DMS114 treated with DMSO at 0.1 percent for 48 hours (cell line): ENCODE measurements at regions not wholly inside any gene's neighbourhood (a gene's known extent, or its start where the extent isn't known, plus 50 kb on each side); places are given as distances from the start of the nearest gene placed in this dataset.

Experiments used
- DNase-seq: peaks from one replicate; lab custom pipeline; 2025; ENCODE audit not compliant: unreplicated experiment; lab: John Stamatoyannopoulos, UW

DNA sequence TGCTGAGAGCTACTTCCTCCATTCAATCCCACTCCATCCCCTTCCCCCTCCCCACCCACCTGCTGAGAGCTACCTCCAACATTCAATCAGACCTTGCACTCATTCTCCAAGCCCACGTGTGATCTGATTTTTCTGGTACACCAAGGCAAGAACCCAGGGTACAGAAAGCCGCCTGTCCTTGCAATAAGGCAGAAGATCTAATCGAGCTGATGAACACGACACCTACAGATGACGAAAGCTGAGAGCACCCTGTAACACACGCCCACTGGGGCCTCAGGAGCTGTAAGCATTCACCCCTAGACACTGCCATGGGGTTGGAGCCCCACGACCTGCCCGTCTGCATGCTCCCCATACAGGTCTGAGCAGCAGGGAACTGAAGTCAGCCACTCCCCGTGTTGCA is 58.3 kb downstream of the TRIML1 start:
- no peak for DNase-seq

DNA sequence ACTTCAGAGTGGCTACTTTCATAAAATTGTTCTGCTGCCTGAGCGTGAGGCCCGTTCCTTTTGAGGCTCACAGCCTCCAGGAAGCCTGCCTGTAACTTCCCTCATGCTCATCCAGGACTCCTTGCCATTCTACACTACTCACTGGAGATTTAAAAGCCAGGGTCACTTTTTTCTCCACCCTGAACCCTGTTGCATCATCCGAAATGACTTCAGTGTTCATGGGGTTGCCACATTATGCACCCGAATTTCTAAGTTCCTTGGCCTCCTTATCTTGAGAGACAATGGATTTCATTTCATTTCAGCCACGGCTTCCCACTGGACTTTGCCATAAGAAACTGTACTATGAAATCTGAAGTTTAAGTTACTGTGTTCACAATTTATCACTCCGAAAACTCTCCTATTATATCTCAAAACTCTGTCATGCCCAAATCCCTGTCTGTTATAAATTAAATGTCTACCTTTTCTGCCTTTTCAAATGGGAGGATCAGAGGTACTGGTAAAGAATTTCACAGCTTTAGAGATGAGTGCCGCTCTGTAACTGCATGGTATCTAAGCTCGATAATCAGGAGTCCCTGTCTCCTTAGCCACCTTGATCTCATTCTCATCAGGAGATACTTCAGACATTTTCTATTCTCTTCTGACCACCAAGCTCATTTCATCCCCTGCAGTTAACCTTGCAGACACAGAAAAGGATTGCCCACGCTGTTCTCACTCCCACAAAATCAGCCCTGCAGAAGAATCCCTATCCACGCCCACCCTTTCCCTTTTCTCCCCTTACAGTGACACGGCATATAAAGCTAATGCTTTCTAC is 59.9 kb downstream of the TRIML1 start:
- DNase-seq: no peak

DNA sequence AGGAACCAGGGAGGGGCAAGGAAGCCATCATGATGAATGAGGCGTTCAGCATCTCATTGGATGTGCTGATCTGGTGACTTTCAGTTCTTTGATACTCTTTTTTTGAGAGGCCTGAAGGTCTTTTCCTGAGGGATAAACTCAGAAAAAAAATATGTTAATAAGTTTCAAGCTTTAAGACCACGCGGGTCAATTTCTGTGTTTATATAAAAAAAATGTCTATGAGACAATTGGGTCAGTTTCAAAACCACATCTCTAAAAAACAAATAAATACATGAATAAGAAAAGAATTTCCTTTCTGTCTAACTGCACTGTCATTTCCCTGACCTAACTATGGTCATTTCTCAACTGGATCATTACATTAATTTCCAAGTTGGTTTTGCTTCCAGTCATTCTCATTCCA is 62.6 kb downstream of the TRIML1 start:
- no peak for DNase-seq

DNA sequence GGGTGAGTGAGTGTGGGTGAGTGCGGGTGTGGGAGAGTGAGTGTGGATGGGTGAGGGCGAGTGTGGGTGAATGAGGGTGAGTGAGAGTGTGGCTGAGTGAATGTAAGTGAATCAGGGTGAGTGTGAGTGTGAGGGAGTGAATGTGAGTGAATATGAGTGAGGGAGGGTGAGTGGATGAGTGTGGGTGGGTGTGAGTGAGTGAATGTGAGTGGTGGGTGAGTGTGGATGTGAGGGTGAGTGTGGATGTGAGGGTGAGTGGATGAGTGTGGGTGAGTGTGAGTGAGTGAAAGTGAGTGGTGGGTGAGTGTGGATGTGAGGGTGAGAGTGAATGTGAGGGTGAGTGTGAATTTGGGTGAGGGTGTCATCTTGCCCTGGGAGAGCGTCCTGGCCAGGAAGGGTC is 67.5 kb downstream of the TRIML1 start:
- DNase-seq: no peak

DNA sequence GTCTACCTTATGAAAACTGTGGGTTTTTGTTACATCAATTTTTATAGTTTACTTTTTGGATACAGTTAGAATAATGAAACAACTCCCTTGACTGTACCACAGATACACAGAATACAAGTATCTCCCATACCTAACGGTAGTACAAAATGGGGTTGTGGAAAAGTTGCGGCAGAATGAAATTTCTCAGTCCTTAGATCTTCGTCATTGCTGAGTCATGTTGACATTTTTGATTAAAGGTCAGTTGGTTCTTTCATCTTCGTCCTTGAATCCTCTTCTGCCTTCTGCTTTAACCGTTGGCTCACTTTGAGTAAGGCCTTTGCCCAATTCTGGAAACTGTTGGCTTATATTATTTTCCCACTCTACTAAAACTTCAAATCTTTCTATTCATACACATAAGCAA is 75.6 kb downstream of the TRIML1 start:
- DNase-seq: no peak

DNA sequence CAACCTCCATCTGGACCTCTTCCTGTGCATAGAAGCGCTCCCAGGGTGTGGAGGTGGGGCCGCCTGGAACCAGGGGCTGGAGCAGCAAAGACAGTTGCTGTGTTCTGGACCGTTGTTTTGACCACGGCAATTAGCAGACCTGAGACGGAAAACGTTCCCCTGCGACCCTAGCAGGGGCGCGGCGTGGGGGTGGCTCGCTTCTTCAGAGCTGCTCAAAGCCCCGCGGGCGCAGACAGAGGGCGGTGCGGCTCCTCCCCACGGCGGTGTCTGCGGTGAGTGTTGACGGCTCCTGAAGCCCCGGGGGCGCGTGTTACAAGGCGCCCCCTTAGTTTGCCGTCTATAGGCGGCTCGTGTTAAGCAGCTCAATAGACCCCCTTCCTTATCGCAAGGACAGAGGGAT is 79.2 kb downstream of the TRIML1 start:
- DNase-seq: no peak

DNA sequence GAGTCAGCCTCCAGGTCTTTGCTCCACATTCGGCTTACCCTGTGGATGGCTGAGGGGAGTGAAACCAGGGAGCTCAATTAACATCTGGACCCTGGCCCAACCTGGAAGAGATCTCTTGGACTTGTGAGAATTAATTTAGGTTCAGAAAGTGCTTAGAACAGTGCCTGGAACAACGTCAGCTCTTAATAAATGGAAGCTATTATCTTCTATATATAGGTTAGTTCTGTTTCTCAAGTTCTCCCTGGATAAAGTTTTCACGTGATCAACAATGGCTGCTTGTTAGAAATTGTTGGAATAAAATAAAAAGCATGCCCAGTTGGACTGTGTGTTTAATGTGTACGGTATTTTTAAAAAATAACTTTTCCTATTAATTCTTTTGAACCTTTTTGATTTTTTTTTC is 80.8 kb downstream of the TRIML1 start:
- no peak for DNase-seq

DNA sequence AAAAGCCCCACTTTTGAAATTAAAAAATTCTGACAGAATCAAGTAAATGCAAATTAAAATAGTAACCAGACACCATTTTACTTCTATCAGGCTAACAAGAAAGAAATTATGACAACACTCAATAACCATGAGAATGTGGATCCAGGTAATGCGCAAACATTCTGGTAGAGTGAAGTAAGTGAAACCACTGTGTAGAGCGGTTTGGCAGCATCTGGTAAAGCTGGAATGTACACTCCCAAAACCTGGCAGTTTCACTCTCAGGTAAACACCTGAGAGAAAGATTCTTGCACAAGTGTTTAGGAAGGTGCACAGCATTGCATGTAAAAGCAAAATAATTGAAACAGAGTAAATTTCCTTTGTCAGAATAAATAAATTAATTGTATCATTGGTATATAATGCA is 81.8 kb downstream of the TRIML1 start:
- DNase-seq: no peak

DNA sequence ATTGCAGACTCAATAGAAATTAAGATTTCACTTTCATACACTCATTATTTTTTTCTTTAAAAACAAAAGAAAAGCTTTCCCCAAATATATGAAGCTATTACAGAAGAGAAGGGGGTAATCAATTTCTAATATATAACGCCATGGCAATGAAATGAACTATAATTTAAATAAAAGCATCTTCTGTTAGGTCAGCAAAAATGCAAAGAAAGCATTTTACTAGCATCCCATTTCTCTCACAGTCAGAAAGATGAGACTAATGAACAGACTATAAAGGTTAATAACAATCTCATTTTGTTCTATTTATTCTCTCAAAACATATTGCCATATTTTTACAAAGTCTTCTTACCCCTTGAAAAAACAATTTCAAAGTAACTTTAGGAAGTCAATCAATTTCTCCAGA is 89.0 kb downstream of the TRIML1 start:
- no peak for DNase-seq

DNA sequence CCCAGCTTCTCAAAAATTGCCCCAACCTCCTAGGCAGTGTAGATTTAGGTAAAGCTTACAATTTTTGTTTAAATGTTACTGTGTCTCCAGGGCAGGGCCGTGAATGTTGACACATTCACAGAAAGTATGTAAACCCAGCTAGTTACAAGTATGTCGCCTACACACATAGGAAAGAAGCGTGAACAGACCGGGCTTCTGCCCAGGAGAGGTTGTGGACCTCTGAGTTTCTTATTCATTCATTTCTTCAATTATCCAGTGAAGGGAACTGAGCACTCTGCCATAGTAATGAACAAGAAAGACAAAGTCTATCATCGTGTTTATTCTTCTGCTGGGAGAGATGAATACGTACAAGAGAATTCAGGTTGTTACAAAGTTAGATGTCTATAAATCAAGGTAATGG is 93.2 kb downstream of the TRIML1 start:
- DNase-seq: no peak

DNA sequence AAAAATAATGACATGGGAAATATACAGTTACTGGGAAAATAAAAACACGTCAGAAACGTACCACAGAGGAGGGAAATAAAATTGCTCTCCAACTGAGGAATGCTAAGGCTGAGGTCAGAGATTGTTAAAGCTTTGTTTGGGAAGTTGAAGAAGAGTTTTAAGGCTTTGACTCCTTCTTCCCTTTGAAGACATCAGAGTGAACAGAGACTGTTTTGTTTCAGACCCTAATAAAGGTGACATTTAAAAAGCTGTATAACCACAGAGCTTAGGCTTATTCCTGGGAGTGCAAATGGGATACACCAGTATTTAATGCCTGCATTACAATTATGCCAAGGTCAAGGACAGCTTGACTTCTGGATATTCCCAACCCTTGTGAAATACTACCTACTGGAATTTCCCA is 102.8 kb downstream of the TRIML1 start:
- DNase-seq: no peak

DNA sequence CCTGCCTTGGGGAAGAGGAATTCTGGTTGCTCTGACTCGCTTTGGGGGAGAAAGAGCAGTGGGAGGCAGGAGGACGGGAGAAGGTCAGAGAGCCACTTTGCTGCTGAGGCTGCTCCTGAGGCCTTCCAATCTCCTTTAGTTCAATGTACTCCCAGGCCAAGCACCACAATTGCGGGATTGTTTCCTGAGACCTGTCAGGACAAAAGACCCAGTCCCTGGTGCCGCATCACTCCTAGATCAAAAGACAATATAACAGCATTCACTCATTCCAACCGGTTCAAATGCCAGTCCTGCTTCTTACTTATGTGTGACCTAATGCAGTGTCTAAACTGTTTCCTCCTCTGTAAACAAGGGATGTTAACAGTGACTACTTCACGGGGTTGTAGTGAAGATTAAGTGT is 106.4 kb downstream of the TRIML1 start:
- no peak for DNase-seq

DNA sequence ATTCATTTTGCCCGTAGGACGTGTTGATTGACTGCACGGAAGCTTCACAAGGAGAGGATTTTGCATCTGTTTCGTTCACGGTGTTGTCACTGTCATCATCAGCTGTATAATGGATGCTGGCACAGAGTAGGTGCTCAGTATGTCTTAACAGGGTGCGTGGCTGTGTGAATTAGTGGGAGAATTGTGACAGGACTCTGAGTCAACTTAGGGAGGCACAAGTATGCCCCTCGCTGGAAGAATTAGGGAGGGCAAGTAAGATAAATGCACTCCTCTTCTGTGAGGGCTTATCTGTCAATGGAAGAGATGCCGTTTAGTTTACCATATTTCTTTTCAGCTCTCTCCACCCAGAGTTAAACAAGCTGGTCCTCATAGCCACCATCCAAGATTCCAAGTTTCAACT is 107.2 kb downstream of the TRIML1 start:
- no peak for DNase-seq

DNA sequence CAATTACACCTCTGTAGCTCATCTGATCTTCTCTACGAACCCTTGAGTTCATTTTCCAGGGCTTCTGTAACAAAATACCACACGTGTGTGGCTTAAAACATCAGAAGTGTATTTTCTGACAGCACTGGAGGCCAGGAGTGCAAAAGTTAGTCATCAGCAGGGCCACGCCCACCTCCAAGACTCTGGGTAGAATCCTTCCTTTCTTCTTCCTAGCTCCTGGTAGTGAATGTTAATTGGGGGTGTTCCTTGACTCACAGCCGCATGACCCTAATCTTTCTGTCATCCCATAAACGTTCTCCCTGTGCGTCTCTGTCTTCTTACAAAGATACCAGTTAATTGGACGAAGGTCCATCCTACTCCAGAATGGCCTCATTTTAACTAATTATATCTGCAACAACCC is 115.0 kb downstream of the TRIML1 start:
- DNase-seq: no peak

DNA sequence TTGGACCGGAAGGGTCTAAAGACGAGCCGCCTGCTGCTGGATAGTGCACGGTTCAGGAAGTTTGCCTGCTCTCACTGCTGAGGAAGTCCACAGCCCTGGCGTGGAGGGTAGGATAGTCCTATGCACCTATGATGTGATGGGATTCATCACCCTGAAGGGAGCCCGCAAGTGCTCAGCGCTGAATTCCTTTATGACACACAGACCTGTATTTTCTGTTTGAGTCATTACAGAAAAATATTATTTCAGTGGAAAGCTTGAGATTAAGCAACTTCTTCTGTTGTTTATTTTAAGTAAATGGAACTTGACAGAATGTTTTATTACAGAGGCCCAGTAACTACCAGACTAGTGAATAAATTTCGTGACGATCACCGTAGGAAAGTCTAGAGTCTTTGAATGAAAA is 123.2 kb downstream of the TRIML1 start:
- DNase-seq: no peak

DNA sequence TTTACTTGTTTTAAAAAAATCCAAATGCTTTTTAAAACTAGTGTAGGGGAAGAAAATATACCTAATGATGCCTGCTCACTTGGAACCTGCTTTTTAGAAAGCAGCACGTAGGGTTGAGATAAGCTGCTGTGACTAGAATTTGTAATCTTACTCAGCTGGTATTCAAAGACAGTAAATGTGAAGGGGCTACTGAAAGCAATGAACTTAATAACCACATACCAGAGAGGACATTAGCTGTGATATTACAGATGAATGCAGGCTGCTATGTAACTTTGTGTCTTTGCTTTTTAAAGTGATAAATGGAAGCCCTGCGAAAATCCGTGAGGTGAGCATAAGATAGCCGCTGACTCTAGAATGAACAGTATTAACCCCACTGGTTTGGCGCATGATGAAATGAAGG is 124.1 kb downstream of the TRIML1 start:
- no peak for DNase-seq

DNA sequence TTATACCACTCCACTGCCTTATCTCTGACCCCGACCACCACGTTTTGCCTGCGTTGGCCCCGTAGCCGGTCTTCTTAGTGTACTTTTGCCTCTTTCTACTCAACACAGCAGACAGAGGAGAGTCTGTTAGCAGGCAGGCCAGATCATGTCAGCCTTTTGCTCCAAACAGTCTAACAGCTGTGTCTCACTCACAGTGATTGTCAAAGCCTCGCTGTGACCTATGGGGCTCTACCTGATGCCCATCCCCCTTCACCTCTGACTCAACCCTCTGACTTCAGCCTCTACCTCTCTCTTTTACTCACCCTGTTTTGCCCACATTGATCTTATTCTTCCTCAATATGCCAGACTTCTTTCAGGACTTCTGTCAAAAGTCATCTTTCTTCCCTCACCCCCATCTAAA is 127.1 kb downstream of the TRIML1 start:
- DNase-seq: no peak

DNA sequence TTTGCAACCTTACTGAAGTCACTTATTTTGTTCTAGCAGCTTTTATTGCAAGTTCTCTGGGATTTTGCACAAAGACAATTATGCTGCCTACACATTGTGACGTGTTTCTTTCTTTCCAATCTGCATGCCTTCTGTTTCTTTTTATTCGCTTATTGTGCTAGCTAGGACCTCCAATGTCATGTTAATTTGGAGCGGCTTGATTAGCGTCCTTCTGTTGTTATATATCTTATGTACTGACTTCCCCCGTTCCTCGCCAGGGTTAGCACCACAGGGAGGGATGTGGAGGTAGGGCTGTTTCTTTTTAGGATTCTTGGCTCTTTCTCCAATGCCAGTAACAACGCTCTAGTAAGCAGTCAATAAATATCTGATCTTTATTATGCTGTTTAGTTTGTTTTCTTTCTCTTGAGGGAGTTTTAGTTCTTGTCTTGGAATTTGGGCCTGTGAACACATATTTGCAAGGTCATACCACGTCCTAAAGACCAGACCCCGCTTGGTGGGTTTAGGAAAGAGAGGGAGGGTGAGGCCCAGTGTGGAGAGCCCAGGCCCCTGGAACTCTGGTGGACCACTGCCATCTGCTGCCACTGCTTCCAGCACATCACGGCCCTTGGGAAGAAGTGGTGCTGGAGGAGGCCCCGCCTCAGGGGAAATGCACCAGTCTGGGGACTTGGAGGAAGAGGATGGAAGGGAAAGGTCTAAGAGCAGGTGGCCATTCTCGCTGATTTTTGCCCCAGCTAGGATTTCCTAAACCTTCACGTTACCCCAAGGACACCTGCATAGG is 129.1 kb downstream of the TRIML1 start:
- no peak for DNase-seq

DNA sequence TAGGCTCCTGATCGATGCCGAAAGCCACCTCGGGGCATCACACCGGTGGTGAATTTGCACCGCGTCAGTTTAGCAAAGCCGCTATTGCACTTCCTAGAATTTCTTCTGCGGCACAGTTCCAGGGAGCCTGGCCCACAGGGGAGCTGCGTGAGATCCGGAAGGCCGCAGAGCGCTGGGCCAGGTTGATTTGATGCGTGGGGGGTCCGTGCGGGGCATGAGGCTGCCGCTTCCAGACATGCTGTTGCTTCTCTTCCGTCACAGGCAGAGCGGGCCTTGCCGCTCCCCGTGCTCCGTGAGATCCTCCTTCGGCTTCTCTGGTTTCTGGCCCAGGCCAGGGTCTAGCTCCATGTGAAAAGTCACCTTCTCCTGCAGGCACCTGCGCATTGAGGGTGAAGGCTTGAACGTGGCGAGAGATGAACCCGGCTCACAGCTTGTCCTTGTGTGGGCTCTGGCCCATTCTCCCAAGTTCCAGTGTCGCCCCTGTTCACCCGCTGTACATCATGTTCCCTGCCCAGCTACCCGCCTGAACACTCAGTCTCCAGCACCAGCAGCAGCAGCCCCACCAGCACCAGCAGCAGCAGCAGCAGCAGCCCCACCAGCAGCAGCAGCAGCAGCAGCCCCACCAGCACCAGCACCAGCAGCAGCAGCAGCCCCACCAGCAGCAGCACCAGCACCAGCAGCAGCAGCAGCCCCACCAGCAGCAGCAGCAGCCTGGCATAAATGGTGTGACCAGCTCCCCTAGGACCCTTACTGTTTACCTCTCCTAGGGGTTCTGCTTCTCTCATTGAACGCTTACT is 131.2 kb downstream of the TRIML1 start:
- DNase-seq: no peak

DNA sequence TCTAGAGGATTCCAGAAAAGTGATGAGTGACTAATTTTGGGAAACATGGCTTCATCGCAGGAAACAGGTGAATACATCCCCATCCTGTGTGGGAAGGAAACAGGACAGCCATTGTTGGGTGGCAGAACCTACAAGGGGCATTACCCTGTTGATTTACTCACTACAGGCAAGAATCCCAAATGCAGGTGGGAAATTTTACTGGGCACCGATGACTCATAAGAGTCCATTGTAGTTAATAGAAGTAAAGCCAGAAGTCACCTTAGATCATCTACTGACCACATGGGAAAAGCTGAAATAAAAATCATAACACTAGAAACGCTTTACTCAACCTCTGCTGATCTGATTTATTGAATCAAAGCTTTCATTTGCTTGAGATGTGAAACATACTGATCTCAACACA is 136.4 kb downstream of the TRIML1 start:
- no peak for DNase-seq

DNA sequence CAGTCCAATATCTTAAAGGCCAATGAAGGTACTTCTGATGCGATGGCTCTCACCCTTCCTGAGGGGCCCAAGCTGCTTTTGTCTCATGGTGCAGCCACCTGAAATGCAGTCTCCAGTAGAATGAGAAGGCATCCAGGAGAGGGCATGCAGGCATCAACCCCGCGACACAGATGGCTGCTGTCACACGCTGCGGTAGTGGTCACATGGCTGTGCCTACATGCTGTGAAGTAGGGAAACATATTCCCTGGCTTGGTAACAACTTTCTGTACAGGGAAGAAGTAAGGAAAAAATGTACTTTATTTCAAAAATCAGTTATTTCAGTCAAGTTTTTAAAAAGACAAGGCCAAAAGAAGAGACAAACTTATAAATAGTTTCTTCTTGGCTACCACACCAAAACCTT is 139.9 kb downstream of the TRIML1 start:
- no peak for DNase-seq
